H1 (cell line): ENCODE measurements at regions not wholly inside any gene's neighbourhood (a gene's known extent, or its start where the extent isn't known, plus 50 kb on each side); places are given as distances from the start of the nearest gene placed in this dataset.

Source experiments
- CBX8 ChIP-seq: fragments of 300-800, 300-1000 bp; sonication (generic); IDR thresholded peaks from 2 replicates; pipeline ENCODE4 v1.7.1; 2016; ENCODE audit warnings: low read depth, low read length, borderline replicate concordance
- SP4 ChIP-seq: IDR thresholded peaks from 2 replicates; pipeline ENCODE4 v1.6.1; 2012; ENCODE audit warnings: low read length, inconsistent platforms
- ZNF274 ChIP-seq: IDR thresholded peaks from 2 replicates; pipeline ENCODE4 v1.7.0; 2012; ENCODE audit warnings: low read length, borderline replicate concordance; ENCODE audit errors: extremely low read depth

- TF ChIP-seq CBX8 (no peak), SP4 (no peak), ZNF274 (no peak)
Observed at GRCh38 chr21:15257646-15258045, 192.8 kb upstream of the NRIP1 start (continued).
